Esophagus muscularis mucosa (tissue), 4 donors: ENCODE measurements at regions not wholly inside any gene's neighbourhood (a gene's known extent, or its start where the extent isn't known, plus 50 kb on each side); places are given as distances from the start of the nearest gene placed in this dataset.

Source experiments
- DNase-seq: peaks from one replicate; pipeline ENCODE4 v3.0.0-alpha.2; 2017; ENCODE audit errors: extremely low spot score
- H3K27ac ChIP-seq, 4 donors: fragments of 200-600 bp; sonication (generic); replicated peaks in 1 of 4; 1 replicate in 3 of 4; 2 replicates in 1 of 4; pipeline ENCODE4 v1.5.1; 2016 to 2019; ENCODE audit warnings: mild to moderate bottlenecking in 1 of 4
- H3K27me3 ChIP-seq, 4 donors: fragments of 200-600 bp; sonication (generic); one replicate each; pipeline versions ENCODE4 v1.5.1 to v1.6.0; 2016 to 2019
- H3K36me3 ChIP-seq, 4 donors: fragments of 200-600 bp; sonication (generic); one replicate each; pipeline ENCODE4 v1.5.1; 2016 to 2019
- H3K4me1 ChIP-seq, 4 donors: fragments of 200-600 bp; sonication (generic); one replicate each; pipeline ENCODE4 v1.5.1; 2016 to 2019
- H3K4me3 ChIP-seq, 4 donors: fragments of 200-600 bp; sonication (generic); 1 replicate in 2 of 4; 2 replicates in 2 of 4; pipeline ENCODE4 v1.5.1; 2016 to 2019; ENCODE audit warnings: mild to moderate bottlenecking in 4 of 4, moderate library complexity in 1 of 4
- H3K9me3 ChIP-seq, 4 donors: fragments of 200-600 bp; sonication (generic); 1 replicate in 3 of 4; 2 replicates in 1 of 4; pipeline ENCODE4 v1.5.1; 2016 to 2019
- EP300 ChIP-seq: sonication (generic); formaldehyde crosslinking; IDR thresholded peaks from one replicate; pipeline ENCODE4 v1.6.1; 2017; ENCODE audit warnings: antibody characterized with exemption
- POLR2A ChIP-seq: fragments of 450-650 bp; IDR thresholded peaks from one replicate; pipeline ENCODE4 v1.6.1; 2017; ENCODE audit warnings: antibody characterized with exemption, moderate library complexity, mild to moderate bottlenecking, low read depth
- POLR2AphosphoS5 ChIP-seq, 2 donors: sonication (generic); formaldehyde crosslinking; IDR thresholded peaks; one replicate each; pipeline ENCODE4 v1.6.1; 2017; ENCODE audit warnings: antibody characterized with exemption in 2 of 2
- WGBS: methylation state at CpG from one replicate; pipeline ENCODE4 v1.1.5; 2018; 5-methylcytosine and 5-hydroxymethylcytosine counted together
- intact Hi-C: fragments of 100-400 bp; cut with DNase I; formaldehyde crosslinking; loops from one replicate; pipeline ENCODE4 v1.15.1; 2023
- TF ChIP-seq, protein P1 (sequence below), 3 experiments: fragments of 200-600 bp in 2 of 3; fragments of 450-650 bp in 1 of 3; sonication (generic) in 2 of 3; IDR thresholded peaks; one replicate each; pipeline ENCODE4 v1.5.1; 2017 to 2019; ENCODE audit warnings: antibody characterized with exemption in 3 of 3, mild to moderate bottlenecking in 2 of 3, moderate library complexity in 1 of 3

DNA sequence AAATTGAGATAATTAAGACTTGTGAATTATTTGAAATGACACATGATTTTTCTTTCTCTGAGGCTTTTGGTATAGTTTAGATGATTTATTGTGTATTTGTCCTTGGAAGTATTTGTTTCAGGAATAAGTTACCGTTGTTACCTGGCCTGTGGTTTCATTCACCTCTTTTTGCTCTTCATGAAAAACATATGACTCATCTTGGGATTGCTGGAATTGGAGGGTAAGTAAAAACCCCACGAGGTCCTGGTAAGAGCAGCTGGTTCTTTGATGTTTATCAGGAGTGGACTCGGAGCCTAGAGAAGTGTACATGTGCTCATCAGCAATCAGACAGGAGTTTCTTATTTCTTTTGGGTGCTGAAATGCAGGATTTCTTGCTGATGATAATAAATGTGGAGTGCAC, 275.3 kb downstream of the PSAT1 start:
- Histone ChIP-seq H3K27ac (no peak overlapping the region), H3K36me3 (no peaks in the 10 kb centered on the region), H3K4me1 (no peaks in the 10 kb centered on the region), H3K9me3 (no peaks in the 10 kb centered on the region), H3K4me3 (no peak overlapping the region), H3K27me3 (no peaks in the 10 kb centered on the region)
- 57% methylated on average over 3 of the region's 3 CpGs for WGBS
- TF ChIP-seq POLR2AphosphoS5 (IDR thresholded peaks at IDR 0.05) (no peak), POLR2A (no peak), EP300 (no peak)
- TF ChIP-seq, protein P1, sequence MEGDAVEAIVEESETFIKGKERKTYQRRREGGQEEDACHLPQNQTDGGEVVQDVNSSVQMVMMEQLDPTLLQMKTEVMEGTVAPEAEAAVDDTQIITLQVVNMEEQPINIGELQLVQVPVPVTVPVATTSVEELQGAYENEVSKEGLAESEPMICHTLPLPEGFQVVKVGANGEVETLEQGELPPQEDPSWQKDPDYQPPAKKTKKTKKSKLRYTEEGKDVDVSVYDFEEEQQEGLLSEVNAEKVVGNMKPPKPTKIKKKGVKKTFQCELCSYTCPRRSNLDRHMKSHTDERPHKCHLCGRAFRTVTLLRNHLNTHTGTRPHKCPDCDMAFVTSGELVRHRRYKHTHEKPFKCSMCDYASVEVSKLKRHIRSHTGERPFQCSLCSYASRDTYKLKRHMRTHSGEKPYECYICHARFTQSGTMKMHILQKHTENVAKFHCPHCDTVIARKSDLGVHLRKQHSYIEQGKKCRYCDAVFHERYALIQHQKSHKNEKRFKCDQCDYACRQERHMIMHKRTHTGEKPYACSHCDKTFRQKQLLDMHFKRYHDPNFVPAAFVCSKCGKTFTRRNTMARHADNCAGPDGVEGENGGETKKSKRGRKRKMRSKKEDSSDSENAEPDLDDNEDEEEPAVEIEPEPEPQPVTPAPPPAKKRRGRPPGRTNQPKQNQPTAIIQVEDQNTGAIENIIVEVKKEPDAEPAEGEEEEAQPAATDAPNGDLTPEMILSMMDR (IDR thresholded peaks at IDR 0.05): no peak
- no peak for DNase-seq
- intact Hi-C loops: no loop called here

DNA sequence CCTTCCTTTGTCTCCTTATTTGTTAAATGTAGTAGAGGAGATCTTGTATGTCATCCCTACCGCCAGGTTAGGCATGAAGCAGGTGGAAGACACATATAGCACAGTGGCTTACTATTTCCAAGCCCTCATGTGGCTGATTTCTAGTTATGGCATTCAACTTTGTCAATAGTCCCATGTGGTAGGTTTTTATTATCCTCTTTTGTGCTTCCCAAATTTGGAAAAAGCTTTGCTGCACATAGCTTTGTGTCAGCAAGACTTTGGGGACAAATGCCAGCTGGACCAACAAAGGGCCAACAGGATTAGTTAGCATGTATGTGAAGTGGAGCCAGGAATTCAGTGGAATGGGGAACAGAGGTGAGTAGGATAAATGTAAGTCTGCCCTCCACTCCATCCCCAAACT, 276.3 kb downstream of the PSAT1 start:
- Histone ChIP-seq H3K36me3 (no peaks in the 10 kb centered on the region), H3K27me3 (no peaks in the 10 kb centered on the region), H3K27ac (no peak overlapping the region), H3K9me3 (no peaks in the 10 kb centered on the region), H3K4me3 (no peak overlapping the region), H3K4me1 (no peaks in the 10 kb centered on the region)
- no peak for TF ChIP-seq POLR2A
- TF ChIP-seq EP300: no peak
- TF ChIP-seq, protein P1 (IDR thresholded peaks at IDR 0.05): no peak
- no peak for TF ChIP-seq POLR2AphosphoS5 (IDR thresholded peaks at IDR 0.05)
- no peak for DNase-seq
- 92% methylated on average over 1 of the region's 1 CpG for WGBS
- intact Hi-C loops: no loop called here

DNA sequence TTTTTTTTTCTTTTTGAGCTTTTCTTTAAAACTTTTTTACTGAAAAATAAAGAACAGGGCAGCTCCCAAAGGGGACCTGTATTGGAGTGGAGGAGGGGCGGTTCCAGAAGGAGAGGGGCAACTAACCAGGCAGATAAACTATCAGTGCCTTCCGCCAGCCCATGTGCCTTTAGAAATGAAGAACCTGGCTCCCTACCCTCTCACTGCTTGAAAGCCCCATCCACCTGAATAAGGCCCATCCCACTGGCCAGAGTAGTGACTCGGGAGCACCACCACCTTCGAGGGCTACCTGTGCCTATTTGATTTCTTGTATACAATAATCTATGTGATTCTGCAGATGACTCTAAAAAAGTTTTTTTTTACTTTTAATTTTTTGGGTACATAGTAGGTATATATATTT, 276.7 kb downstream of the PSAT1 start:
- Histone ChIP-seq H3K27me3 (no peaks in the 10 kb centered on the region), H3K9me3 (no peaks in the 10 kb centered on the region), H3K36me3 (no peaks in the 10 kb centered on the region), H3K4me3 (no peak overlapping the region), H3K4me1 (no peaks in the 10 kb centered on the region), H3K27ac (no peak overlapping the region)
- 92% methylated on average over 4 of the region's 4 CpGs for WGBS
- intact Hi-C loops: no loop called here
- DNase-seq: no peak
- no peak for TF ChIP-seq POLR2AphosphoS5 (IDR thresholded peaks at IDR 0.05)
- TF ChIP-seq, protein P1 (IDR thresholded peaks at IDR 0.05): no peak
- TF ChIP-seq EP300: no peak
- no peak for TF ChIP-seq POLR2A

DNA sequence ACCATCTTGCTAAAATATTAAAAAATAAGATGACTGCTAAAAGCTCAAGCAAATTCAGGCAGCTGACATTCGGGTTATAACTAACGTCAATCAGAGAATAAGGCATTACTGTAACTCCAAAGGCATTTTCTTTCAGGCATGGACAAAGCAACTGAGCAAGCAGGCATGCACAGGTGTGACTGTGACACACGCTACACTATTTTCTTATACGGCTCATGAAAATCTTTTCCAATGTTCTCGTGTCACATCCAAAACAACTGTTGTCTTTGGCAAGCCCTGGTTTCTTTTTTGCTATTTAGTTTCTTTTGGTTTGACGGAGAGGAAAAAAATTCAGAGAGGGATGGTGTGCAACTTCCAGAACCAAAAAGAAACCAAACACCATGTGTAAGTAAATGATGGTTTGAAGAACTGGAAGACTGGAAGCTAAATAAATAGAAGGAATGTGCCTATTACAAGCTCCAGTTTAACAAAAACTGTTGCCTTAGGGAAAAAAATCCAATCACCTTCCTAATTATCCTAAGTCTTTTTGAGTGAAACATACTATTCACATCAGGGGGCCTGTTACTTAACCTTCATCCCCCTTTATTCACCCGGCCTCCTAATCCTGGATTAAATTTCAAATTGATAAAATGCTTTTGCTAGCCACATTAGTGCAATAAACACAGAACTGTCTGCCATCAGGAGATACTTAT, 277.6 kb downstream of the PSAT1 start:
- no peak for TF ChIP-seq POLR2A
- TF ChIP-seq EP300: no peak
- TF ChIP-seq, protein P1 (IDR thresholded peaks at IDR 0.05): no peak
- TF ChIP-seq POLR2AphosphoS5 (IDR thresholded peaks at IDR 0.05): no peak
- H3K27ac ChIP-seq: no peak overlapping the region
- no peaks in the 10 kb centered on the region for H3K9me3 ChIP-seq
- no peak overlapping the region for H3K4me3 ChIP-seq
- no peaks in the 10 kb centered on the region for H3K27me3 ChIP-seq
- WGBS: 76% methylated on average over 7 of the region's 7 CpGs
- H3K4me1 ChIP-seq: no peaks in the 10 kb centered on the region
- no peak for DNase-seq
- no peaks in the 10 kb centered on the region for H3K36me3 ChIP-seq
- intact Hi-C loops: no loop called here

DNA sequence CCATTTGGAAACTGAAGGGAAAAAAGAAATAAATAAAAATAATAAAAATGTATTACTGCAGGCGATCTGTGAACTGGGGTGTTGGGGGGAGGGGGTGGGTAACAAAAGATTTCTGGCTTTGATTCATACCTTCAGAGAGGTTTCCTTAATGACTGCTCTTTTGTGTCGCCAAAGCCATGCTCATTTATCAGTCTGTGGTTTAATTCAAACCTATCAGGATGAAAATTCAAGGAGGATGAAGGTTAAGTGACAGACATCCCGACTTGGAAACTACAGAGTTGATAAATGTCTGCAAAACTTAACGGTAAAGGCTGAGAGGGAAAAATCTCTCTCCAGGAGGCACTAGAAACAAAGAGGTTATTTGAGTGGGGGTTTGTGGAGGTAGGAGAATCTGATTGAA, 278.2 kb downstream of the PSAT1 start:
- H3K36me3 ChIP-seq: no peaks in the 10 kb centered on the region

More for the DNA sequence above, 278.2 kb downstream of the PSAT1 start:
- 49% methylated on average over 4 of the region's 4 CpGs for WGBS
- Histone ChIP-seq H3K27me3 (no peaks in the 10 kb centered on the region), H3K27ac (no peak overlapping the region), H3K4me1 (no peaks in the 10 kb centered on the region), H3K9me3 (no peaks in the 10 kb centered on the region), H3K4me3 (no peak overlapping the region)
- DNase-seq: no peak
- intact Hi-C loops: no loop called here
- TF ChIP-seq POLR2AphosphoS5 (IDR thresholded peaks at IDR 0.05) (no peak), POLR2A (no peak), EP300 (no peak)
- TF ChIP-seq, protein P1 (IDR thresholded peaks at IDR 0.05): no peak
